ENCODE measurements at regions not wholly inside any gene's neighbourhood (a gene's known extent, or its start where the extent isn't known, plus 50 kb on each side); places are given as distances from the start of the nearest gene placed in this dataset.

- no peaks in the 10 kb centered on the region for H3K9me3 ChIP-seq (ENCODE audit: severe bottlenecking)
- H3K27ac ChIP-seq (ENCODE audit: poor library complexity, severe bottlenecking), result no peak overlapping the region
- H3K4me3 ChIP-seq (ENCODE audit: severe bottlenecking), result no peak overlapping the region
Observed at GRCh38 chr12:24739106-24739779, 209.7 kb downstream of the BCAT1 start.

GRCh38 chr12:24738441-24738840 is 210.5 kb downstream of the BCAT1 start:
- TF ChIP-seq CTCF (IDR thresholded peaks at IDR 0.05; ENCODE audit: poor library complexity, severe bottlenecking), result no peak
- Histone ChIP-seq H3K4me1 (ENCODE audit: insufficient read depth, poor library complexity, severe bottlenecking) (no peaks in the 10 kb centered on the region), H3K27me3 (ENCODE audit: insufficient read depth, poor library complexity, severe bottlenecking) (no peaks in the 10 kb centered on the region), H3K9me3 (ENCODE audit: severe bottlenecking) (no peaks in the 10 kb centered on the region), H3K4me3 (ENCODE audit: severe bottlenecking) (no peak overlapping the region), H3K36me3 (ENCODE audit: low read depth) (no peaks in the 10 kb centered on the region), H3K27ac (ENCODE audit: poor library complexity, severe bottlenecking) (no peak overlapping the region)
- DNase-seq (ENCODE audit: low spot score) (no peak), ATAC-seq (ENCODE audit: low read depth) (no peak)

More at GRCh38 chr12:24739106-24739779, 209.7 kb downstream of the BCAT1 start:
- DNase-seq (ENCODE audit: low spot score) (no peak), ATAC-seq (ENCODE audit: low read depth) (no peak)
- H3K36me3 ChIP-seq (ENCODE audit: low read depth), result no peaks in the 10 kb centered on the region
- no peaks in the 10 kb centered on the region for H3K27me3 ChIP-seq (ENCODE audit: insufficient read depth, poor library complexity, severe bottlenecking)
- no peak for TF ChIP-seq CTCF (IDR thresholded peaks at IDR 0.05; ENCODE audit: poor library complexity, severe bottlenecking)
- H3K4me1 ChIP-seq (ENCODE audit: insufficient read depth, poor library complexity, severe bottlenecking), result no peaks in the 10 kb centered on the region

GRCh38 chr12:24731596-24731995 is 217.3 kb downstream of the BCAT1 start:
- no peak for TF ChIP-seq CTCF (IDR thresholded peaks at IDR 0.05; ENCODE audit: poor library complexity, severe bottlenecking)
- no peaks in the 10 kb centered on the region for H3K9me3 ChIP-seq (ENCODE audit: severe bottlenecking)
- H3K4me3 ChIP-seq (ENCODE audit: severe bottlenecking), result no peak overlapping the region
- no peaks in the 10 kb centered on the region for H3K36me3 ChIP-seq (ENCODE audit: low read depth)
- H3K27me3 ChIP-seq (ENCODE audit: insufficient read depth, poor library complexity, severe bottlenecking), result no peaks in the 10 kb centered on the region
- DNase-seq (ENCODE audit: low spot score) (no peak), ATAC-seq (ENCODE audit: low read depth) (no peak)
- no peaks in the 10 kb centered on the region for H3K4me1 ChIP-seq (ENCODE audit: insufficient read depth, poor library complexity, severe bottlenecking)
- H3K27ac ChIP-seq (ENCODE audit: poor library complexity, severe bottlenecking), result no peak overlapping the region

- ATAC-seq (ENCODE audit: low read depth), result no peak
- Histone ChIP-seq H3K4me3 (ENCODE audit: severe bottlenecking) (no peak overlapping the region), H3K27me3 (ENCODE audit: insufficient read depth, poor library complexity, severe bottlenecking) (no peaks in the 10 kb centered on the region), H3K27ac (ENCODE audit: poor library complexity, severe bottlenecking) (no peak overlapping the region), H3K4me1 (ENCODE audit: insufficient read depth, poor library complexity, severe bottlenecking) (no peaks in the 10 kb centered on the region), H3K36me3 (ENCODE audit: low read depth) (no peaks in the 10 kb centered on the region), H3K9me3 (ENCODE audit: severe bottlenecking) (no peaks in the 10 kb centered on the region)
- no peak for DNase-seq (ENCODE audit: low spot score)
- no peak for TF ChIP-seq CTCF (IDR thresholded peaks at IDR 0.05; ENCODE audit: poor library complexity, severe bottlenecking)
Observed at GRCh38 chr12:24730489-24730896, 218.4 kb downstream of the BCAT1 start.

DNA sequence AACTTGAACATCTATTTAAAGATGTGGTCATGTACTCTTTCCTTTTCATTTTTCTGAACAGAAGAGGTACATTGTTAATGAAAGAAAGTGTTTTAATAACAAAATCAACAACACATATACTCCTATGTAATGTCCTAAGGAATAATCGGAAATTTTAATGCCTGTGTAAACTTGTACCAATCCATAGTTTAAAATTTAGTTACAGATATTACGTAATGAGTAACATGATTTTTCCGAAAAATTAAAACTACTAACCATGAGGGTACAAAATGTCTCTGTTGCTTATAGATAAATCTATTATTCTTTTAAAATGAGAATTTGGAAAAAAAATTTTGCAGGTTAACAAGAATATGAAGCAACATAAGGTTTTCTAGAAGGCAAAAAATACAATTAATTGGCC is 220.1 kb downstream of the BCAT1 start:
- no peak for TF ChIP-seq CTCF (IDR thresholded peaks at IDR 0.05; ENCODE audit: poor library complexity, severe bottlenecking)
- DNase-seq (ENCODE audit: low spot score), result no peak

More for the DNA sequence above, 220.1 kb downstream of the BCAT1 start:
- H3K9me3 ChIP-seq (ENCODE audit: severe bottlenecking), result no peaks in the 10 kb centered on the region
- no peaks in the 10 kb centered on the region for H3K27me3 ChIP-seq (ENCODE audit: insufficient read depth, poor library complexity, severe bottlenecking)
- no peaks in the 10 kb centered on the region for H3K36me3 ChIP-seq (ENCODE audit: low read depth)
- H3K27ac ChIP-seq (ENCODE audit: poor library complexity, severe bottlenecking), result no peak overlapping the region
- no peak for ATAC-seq (ENCODE audit: low read depth)
- no peaks in the 10 kb centered on the region for H3K4me1 ChIP-seq (ENCODE audit: insufficient read depth, poor library complexity, severe bottlenecking)
- H3K4me3 ChIP-seq (ENCODE audit: severe bottlenecking), result no peak overlapping the region

All from RWPE2 (cell line).